ENCODE measurements at regions not wholly inside any gene's neighbourhood (a gene's known extent, or its start where the extent isn't known, plus 50 kb on each side); places are given as distances from the start of the nearest gene placed in this dataset.

DNA sequence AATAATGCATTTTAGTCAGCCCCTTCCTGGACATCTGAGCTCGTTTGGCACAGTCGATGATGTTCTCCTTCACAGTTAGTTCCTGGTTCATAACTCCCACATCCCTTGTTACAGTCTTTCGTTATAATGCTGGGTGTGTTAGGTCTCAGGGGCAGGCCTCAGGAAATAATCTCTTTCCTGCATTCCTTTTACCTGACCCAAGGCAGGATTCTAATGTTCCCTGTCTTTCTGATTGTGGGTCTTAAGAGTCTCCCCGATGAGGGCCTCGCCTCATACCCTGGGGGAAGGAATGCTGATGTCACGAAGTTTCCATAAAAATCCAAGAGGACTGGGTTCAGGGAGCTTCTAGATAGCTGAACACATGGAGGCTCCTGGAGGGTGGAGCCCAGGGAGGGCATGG lies 104.0 kb upstream of the CARMIL1 start:
- TF ChIP-seq, protein P1, sequence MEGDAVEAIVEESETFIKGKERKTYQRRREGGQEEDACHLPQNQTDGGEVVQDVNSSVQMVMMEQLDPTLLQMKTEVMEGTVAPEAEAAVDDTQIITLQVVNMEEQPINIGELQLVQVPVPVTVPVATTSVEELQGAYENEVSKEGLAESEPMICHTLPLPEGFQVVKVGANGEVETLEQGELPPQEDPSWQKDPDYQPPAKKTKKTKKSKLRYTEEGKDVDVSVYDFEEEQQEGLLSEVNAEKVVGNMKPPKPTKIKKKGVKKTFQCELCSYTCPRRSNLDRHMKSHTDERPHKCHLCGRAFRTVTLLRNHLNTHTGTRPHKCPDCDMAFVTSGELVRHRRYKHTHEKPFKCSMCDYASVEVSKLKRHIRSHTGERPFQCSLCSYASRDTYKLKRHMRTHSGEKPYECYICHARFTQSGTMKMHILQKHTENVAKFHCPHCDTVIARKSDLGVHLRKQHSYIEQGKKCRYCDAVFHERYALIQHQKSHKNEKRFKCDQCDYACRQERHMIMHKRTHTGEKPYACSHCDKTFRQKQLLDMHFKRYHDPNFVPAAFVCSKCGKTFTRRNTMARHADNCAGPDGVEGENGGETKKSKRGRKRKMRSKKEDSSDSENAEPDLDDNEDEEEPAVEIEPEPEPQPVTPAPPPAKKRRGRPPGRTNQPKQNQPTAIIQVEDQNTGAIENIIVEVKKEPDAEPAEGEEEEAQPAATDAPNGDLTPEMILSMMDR (IDR thresholded peaks at IDR 0.05): no peak
- TF ChIP-seq POLR2AphosphoS5 (IDR thresholded peaks at IDR 0.05): no peak
- TF ChIP-seq POLR2A (IDR thresholded peaks at IDR 0.05): no peak
- H3K9me3 ChIP-seq: no peaks in the 10 kb centered on the region
- DNase-seq (ENCODE audit: low spot score in 2 of 2): no peak
- no peaks in the 10 kb centered on the region for H3K27me3 ChIP-seq
- H3K27ac ChIP-seq: peak overlapping the region in 1 of 2 donors; percentile 70
- intact Hi-C loops (cut with DNase I; ENCODE audit: low total_unique reads): no loop called here
- H3K4me1 ChIP-seq: no peaks in the 10 kb centered on the region
- H3K36me3 ChIP-seq: no peaks in the 10 kb centered on the region
- H3K4me3 ChIP-seq: no peak overlapping the region

DNA sequence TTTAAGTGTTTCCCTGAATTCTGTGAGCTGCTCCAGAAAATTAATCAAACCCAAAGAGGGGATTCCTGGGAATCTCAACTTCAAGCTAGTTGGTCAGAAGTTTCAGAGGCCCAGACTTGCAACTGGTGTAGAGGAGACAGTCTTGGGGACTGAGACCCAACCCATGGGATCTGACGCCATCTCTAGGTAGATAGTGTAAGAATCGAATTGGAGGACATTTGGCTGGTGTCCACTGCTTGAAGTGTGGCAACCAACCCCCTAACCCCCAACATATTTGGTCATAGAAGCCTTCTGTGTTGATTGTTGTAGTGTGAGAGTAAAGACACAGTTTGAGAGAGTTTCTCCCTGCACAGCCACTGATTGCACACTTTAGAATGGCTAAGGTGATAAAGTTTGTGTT lies 103.5 kb upstream of the CARMIL1 start:
- Histone ChIP-seq H3K36me3 (no peaks in the 10 kb centered on the region), H3K4me3 (no peak overlapping the region), H3K27me3 (no peaks in the 10 kb centered on the region), H3K9me3 (no peaks in the 10 kb centered on the region), H3K27ac (peak overlapping the region in 1 of 2 donors; percentile 70), H3K4me1 (no peaks in the 10 kb centered on the region)
- DNase-seq (ENCODE audit: low spot score in 2 of 2): no peak
- TF ChIP-seq, protein P1 (IDR thresholded peaks at IDR 0.05): no peak
- TF ChIP-seq POLR2A (IDR thresholded peaks at IDR 0.05) (no peak), POLR2AphosphoS5 (IDR thresholded peaks at IDR 0.05) (no peak)
- intact Hi-C loops (cut with DNase I; ENCODE audit: low total_unique reads): no loop called here

DNA sequence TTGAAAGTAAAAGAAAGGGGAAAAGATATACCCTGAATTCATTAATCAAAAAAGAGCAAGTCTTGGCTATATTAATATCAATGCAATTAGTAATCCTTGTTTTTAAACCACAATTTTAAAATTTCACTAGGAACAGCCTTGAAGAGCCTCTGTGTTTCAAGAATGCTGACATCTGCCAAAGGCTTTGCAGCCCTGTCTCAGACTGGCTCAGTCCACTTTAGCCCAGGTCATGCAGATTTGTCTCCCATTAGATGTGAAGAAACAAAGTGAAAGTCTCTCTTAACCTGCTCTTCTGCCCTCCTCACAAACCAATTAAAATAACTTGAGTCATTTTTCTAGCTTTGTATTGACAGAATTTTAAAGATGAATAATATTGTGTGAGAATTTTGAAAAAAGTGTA lies 102.7 kb upstream of the CARMIL1 start:
- TF ChIP-seq POLR2A (IDR thresholded peaks at IDR 0.05) (no peak), POLR2AphosphoS5 (IDR thresholded peaks at IDR 0.05) (no peak)
- TF ChIP-seq, protein P1 (IDR thresholded peaks at IDR 0.05): no peak

DNA sequence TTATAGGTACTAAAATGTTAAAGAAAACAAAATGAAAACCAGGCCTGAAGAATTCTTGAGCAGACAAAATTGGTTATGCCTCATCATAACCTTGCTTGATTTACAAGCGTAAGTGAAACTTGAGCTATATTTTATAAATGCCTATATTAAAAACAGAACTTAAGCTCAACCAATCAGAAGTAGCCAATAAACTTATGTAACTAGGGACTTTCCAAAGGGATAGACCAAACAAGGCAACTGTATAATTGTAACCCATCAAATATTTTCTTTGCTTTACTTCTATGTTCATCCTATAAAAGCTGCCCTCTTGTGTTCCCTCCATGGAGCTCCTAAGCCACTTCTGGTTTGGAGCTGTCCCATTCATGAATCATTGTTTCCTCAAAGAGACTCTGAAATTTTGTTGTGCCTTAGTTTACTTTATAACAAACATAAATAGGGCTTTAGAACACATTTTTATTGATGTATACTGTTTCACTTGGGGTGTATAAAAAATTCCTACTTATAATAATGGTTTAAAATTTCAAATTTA lies 101.6 kb upstream of the CARMIL1 start:
- H3K9me3 ChIP-seq: no peaks in the 10 kb centered on the region
- no peaks in the 10 kb centered on the region for H3K27me3 ChIP-seq
- no peaks in the 10 kb centered on the region for H3K4me1 ChIP-seq
- H3K36me3 ChIP-seq: no peaks in the 10 kb centered on the region
- H3K27ac ChIP-seq: no peak overlapping the region
- no peak overlapping the region for H3K4me3 ChIP-seq
- intact Hi-C loops (cut with DNase I; ENCODE audit: low total_unique reads): no loop called here
- TF ChIP-seq POLR2A (IDR thresholded peaks at IDR 0.05): no peak
- TF ChIP-seq, protein P1 (IDR thresholded peaks at IDR 0.05): no peak
- no peak for TF ChIP-seq POLR2AphosphoS5 (IDR thresholded peaks at IDR 0.05)
- no peak for DNase-seq (ENCODE audit: low spot score in 2 of 2)

More for the DNA sequence above, 102.7 kb upstream of the CARMIL1 start:
- no peak for DNase-seq (ENCODE audit: low spot score in 2 of 2)
- Histone ChIP-seq H3K36me3 (no peaks in the 10 kb centered on the region), H3K27me3 (no peaks in the 10 kb centered on the region), H3K27ac (no peak overlapping the region), H3K9me3 (no peaks in the 10 kb centered on the region), H3K4me3 (no peak overlapping the region), H3K4me1 (no peaks in the 10 kb centered on the region)
- intact Hi-C loops (cut with DNase I; ENCODE audit: low total_unique reads): no loop called here

DNA sequence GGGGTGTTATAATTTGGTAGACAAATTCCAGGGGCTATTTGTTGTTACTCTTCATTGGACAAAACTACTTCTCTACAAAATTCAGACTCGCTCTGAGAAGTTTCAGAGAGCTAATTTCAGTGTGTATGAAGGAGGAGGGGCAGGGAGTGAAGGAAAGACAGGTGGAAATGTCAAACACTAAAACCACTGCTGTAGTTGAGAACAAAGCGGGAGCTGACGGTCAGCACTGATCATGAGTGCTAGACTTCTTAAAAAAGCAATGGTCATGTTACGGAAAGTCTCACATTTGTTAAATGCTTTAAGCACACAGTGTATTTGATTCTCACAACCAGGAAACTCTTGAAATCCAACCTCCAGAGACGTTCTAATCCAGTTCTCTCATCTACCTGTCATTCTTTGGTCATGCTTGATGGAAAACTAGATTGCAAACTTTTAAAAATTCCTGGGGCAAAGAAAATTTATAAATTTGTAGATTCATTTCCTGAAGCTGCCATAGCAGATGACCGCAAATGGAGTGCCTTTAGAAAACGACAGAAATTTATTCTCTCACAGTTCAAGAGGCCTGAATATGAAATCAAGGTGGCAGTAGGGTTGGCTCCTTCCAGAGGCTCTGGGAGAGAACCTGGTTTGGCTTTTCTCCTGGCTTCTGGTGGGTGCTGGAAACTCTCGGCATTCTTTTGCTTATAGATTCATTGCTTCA lies 100.7 kb upstream of the CARMIL1 start:
- intact Hi-C loops (cut with DNase I; ENCODE audit: low total_unique reads): no loop called here
- DNase-seq (ENCODE audit: low spot score in 2 of 2): no peak
- H3K4me1 ChIP-seq: no peaks in the 10 kb centered on the region
- H3K9me3 ChIP-seq: no peaks in the 10 kb centered on the region
- TF ChIP-seq, protein P1 (IDR thresholded peaks at IDR 0.05): no peak
- TF ChIP-seq POLR2AphosphoS5 (IDR thresholded peaks at IDR 0.05) (no peak), POLR2A (IDR thresholded peaks at IDR 0.05) (no peak)
- H3K27me3 ChIP-seq: no peaks in the 10 kb centered on the region
- H3K4me3 ChIP-seq: no peak overlapping the region
- peak overlapping the region; percentile 26 to 46 for H3K27ac ChIP-seq
- H3K36me3 ChIP-seq: no peaks in the 10 kb centered on the region
